ENCODE measurements at regions not wholly inside any gene's neighbourhood (a gene's known extent, or its start where the extent isn't known, plus 50 kb on each side); places are given as distances from the start of the nearest gene placed in this dataset.

DNA sequence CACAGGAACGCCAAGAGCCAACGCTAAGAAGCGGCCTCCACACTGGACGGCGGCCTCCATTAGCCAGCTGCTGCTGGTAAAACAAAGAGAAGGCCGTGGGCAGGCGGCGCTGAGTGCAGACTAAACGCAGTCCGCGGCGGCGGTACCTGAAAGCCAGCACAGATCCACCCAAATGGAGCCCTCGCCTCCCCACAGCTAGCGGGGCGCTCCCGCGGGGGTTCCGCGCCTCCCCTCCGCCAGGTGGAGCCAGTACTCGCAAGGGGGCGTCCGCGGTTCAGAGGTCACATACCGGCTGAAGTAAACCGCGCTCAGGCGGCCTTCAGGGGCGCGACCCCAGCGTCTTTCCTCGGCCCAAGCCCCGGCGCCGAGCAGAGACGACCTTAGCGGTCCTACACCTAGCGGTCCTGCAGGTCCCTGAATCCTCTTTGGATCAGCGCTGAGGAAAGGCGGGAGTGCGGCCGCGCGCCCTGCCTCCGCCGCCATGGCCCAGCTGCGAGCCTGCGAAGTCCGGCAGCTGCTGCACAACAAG lies 293.1 kb upstream of the ERBB4 start:
- H3K9me3 ChIP-seq, result peaks cover 0 to 23% (median 15%) of the 10 kb centered on the region in 3 donors
- TF ChIP-seq POLR2A (IDR thresholded peaks at IDR 0.05), result no peak
- TF ChIP-seq, protein P1, sequence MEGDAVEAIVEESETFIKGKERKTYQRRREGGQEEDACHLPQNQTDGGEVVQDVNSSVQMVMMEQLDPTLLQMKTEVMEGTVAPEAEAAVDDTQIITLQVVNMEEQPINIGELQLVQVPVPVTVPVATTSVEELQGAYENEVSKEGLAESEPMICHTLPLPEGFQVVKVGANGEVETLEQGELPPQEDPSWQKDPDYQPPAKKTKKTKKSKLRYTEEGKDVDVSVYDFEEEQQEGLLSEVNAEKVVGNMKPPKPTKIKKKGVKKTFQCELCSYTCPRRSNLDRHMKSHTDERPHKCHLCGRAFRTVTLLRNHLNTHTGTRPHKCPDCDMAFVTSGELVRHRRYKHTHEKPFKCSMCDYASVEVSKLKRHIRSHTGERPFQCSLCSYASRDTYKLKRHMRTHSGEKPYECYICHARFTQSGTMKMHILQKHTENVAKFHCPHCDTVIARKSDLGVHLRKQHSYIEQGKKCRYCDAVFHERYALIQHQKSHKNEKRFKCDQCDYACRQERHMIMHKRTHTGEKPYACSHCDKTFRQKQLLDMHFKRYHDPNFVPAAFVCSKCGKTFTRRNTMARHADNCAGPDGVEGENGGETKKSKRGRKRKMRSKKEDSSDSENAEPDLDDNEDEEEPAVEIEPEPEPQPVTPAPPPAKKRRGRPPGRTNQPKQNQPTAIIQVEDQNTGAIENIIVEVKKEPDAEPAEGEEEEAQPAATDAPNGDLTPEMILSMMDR (IDR thresholded peaks at IDR 0.05), result no peak
- no peak overlapping the region for H3K27ac ChIP-seq
- no peaks in the 10 kb centered on the region for H3K27me3 ChIP-seq
- no peaks in the 10 kb centered on the region for H3K36me3 ChIP-seq
- no peak overlapping the region for H3K4me3 ChIP-seq
- 90 to 100% methylated on average over 1 to 19 of the region's 50 CpGs for WGBS, 2 donors
- DNase-seq, result no peak
- intact Hi-C loops (cut with DNase I), result no loop called here
- H3K4me1 ChIP-seq, result no peaks in the 10 kb centered on the region

DNA sequence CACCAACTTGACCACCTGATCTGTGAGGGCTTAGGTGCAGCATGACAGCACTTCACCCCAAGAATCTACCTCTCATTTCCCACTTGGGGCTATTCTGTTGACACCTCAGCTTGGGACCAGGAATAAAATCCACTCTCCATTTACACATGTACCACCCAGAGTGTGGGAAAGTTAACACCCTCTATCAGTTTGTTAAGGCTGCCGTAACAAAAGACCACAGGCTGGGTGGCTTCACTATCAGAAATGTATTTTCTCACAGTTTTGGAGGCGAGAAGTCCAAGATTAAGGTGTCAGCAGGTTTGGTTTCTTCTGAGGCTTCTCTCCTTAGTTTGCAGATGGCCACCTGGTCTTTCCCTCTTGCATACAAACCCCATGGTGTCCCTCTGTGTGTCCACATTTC lies 277.7 kb upstream of the ERBB4 start:
- Histone ChIP-seq H3K4me3 (no peak overlapping the region), H3K9me3 (no peaks in the 10 kb centered on the region), H3K27me3 (no peaks in the 10 kb centered on the region), H3K36me3 (no peaks in the 10 kb centered on the region), H3K4me1 (no peaks in the 10 kb centered on the region), H3K27ac (no peak overlapping the region)
- 73 to 85% methylated on average over 2 of the region's 2 CpGs for WGBS, 2 donors
- no peak for DNase-seq
- TF ChIP-seq, protein P1 (IDR thresholded peaks at IDR 0.05), result no peak
- TF ChIP-seq POLR2A (IDR thresholded peaks at IDR 0.05), result no peak
- intact Hi-C loops (cut with DNase I), result no loop called here

DNA sequence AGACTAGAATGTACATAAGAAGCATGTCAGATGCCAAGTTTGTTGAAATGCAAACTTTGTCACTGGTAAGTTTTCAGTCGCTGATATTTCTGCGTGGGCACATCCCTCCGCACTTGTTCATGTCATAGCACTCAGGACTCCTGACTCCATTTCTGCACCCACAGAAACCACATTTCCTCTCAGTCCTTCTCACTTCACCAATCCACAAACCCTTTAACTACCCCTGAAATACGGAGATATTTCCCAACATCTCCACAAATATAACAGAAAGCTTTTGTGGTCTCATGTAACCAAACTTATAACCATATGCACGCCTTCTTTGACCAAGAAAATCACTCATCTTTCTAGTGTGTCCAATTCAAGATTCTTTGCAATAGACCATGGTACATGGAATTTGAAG lies 276.9 kb upstream of the ERBB4 start:
- intact Hi-C loops (cut with DNase I), result no loop called here
- Histone ChIP-seq H3K9me3 (no peaks in the 10 kb centered on the region), H3K27ac (no peak overlapping the region), H3K36me3 (no peaks in the 10 kb centered on the region), H3K27me3 (no peaks in the 10 kb centered on the region), H3K4me3 (no peak overlapping the region), H3K4me1 (no peaks in the 10 kb centered on the region)
- no peak for DNase-seq
- TF ChIP-seq POLR2A (IDR thresholded peaks at IDR 0.05), result no peak
- TF ChIP-seq, protein P1 (IDR thresholded peaks at IDR 0.05), result no peak
- WGBS, 2 donors, result 57 to 71% methylated on average over 5 of the region's 5 CpGs

DNA sequence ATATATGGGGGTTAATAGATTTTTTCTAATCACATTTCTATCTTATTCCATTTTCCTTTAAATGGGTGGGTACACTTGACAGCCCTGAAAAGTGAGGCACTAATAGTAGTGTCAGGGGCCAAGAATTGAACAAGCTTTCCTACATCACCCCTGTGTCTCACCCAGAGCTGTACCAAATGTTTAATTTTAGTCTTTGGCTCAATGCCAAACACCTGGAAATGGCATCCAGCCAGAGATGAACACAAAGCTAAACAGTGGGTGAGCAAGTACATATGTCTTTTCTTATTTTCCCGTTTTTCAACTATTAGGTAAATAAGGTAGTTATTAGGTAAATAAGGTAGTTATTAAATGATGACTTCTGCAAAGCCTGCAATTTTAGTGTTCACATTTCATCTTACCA lies 276.3 kb upstream of the ERBB4 start:
- Histone ChIP-seq H3K27ac (no peak overlapping the region), H3K4me3 (no peak overlapping the region), H3K9me3 (no peaks in the 10 kb centered on the region), H3K27me3 (no peaks in the 10 kb centered on the region), H3K36me3 (no peaks in the 10 kb centered on the region), H3K4me1 (no peaks in the 10 kb centered on the region)
- no peak for DNase-seq
- intact Hi-C loops (cut with DNase I), result no loop called here
- 17 to 33% methylated on average over 1 of the region's 1 CpG for WGBS, 2 donors
- TF ChIP-seq POLR2A (IDR thresholded peaks at IDR 0.05), result no peak
- TF ChIP-seq, protein P1 (IDR thresholded peaks at IDR 0.05), result no peak

DNA sequence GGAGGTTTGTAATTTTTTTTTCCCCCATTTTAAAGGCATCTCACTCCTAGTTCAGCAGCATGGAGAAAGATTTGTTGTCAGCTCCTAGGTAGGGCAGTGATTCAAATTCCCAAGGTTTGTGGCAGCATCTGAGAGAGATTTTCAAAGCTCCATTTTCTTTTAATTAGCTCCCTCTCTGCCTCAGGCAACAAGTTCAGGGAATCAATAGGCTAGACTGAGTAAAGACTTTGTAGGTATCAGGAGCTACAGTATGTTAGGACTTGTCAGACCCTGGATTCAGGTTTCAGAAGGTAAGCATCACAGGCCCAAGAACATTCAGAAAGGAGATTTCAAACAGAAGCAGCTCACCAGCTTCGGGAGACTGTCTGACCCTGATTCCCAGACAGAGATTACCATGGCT lies 273.3 kb upstream of the ERBB4 start:
- no peaks in the 10 kb centered on the region for H3K36me3 ChIP-seq
- WGBS, 2 donors, result 20 to 22% methylated on average over 1 of the region's 1 CpG
- H3K27ac ChIP-seq, result no peak overlapping the region
- no peak overlapping the region for H3K4me3 ChIP-seq
- DNase-seq, result no peak
- H3K9me3 ChIP-seq, result no peaks in the 10 kb centered on the region
- H3K4me1 ChIP-seq, result no peaks in the 10 kb centered on the region
- TF ChIP-seq, protein P1 (IDR thresholded peaks at IDR 0.05), result no peak
- TF ChIP-seq POLR2A (IDR thresholded peaks at IDR 0.05), result no peak
- intact Hi-C loops (cut with DNase I), result no loop called here
- H3K27me3 ChIP-seq, result no peaks in the 10 kb centered on the region

All from esophagus squamous epithelium (tissue), 5 donors.